Kidney (tissue), 13 donors: ENCODE measurements at regions not wholly inside any gene's neighbourhood (a gene's known extent, or its start where the extent isn't known, plus 50 kb on each side); places are given as distances from the start of the nearest gene placed in this dataset.

Experiments
- DNase-seq, 5 donors: peaks; one replicate each; pipeline ENCODE4 v3.0.0-alpha.2; 2013 to 2020
- FAIRE-seq: peaks from 2 replicates; lab custom pipeline; 2012; peaks lifted over from hg19 to GRCh38; lab: Jason Lieb, UNC
- H3K27ac ChIP-seq, 2 donors: one replicate each; pipeline ENCODE4 v1.7.0; 2013; ENCODE audit warnings: low read depth in 2 of 2, low read length in 2 of 2, inconsistent platforms in 1 of 2
- H3K27me3 ChIP-seq: one replicate; pipeline ENCODE4 v1.7.1; 2013; ENCODE audit warnings: low read length, inconsistent platforms; ENCODE audit not compliant: control insufficient read depth, insufficient read depth
- H3K36me3 ChIP-seq, 3 donors: one replicate each; pipeline versions ENCODE4 v1.7.0 to v1.7.1; 2013; ENCODE audit warnings: low read length in 3 of 3, control low read depth in 1 of 3, inconsistent platforms in 1 of 3; ENCODE audit not compliant: insufficient read depth in 3 of 3, control insufficient read depth in 2 of 3
- H3K4me1 ChIP-seq, 3 donors: one replicate each; pipeline versions ENCODE4 v1.7.0 to v1.7.1; 2013; ENCODE audit warnings: low read length in 3 of 3, inconsistent platforms in 1 of 3, low read depth in 1 of 3; ENCODE audit not compliant: control insufficient read depth in 2 of 3, insufficient read depth in 2 of 3
- H3K4me3 ChIP-seq, 3 donors: one replicate each; pipeline versions ENCODE4 v1.7.0 to v1.8.1; 2013; ENCODE audit warnings: low read length in 3 of 3, control low read depth in 1 of 3, inconsistent platforms in 1 of 3
- H3K9ac ChIP-seq, 3 donors: one replicate each; pipeline versions ENCODE4 v1.7.0 to v1.7.1; 2013; ENCODE audit warnings: low read length in 3 of 3, control low read depth in 1 of 3, inconsistent platforms in 1 of 3
- H3K9me3 ChIP-seq, 3 donors: one replicate each; pipeline versions ENCODE4 v1.7.0 to v1.7.1; 2013; ENCODE audit warnings: low read length in 3 of 3, control low read depth in 1 of 3, inconsistent platforms in 1 of 3; ENCODE audit not compliant: control insufficient read depth in 2 of 3, insufficient read depth in 1 of 3
- CTCF ChIP-seq: IDR thresholded peaks from 3 replicates; pipeline ENCODE4 v1.5.1; 2012; ENCODE audit warnings: mild to moderate bottlenecking, moderate library complexity, borderline replicate concordance; ENCODE audit not compliant: insufficient read depth; ENCODE audit errors: extremely low read depth
- intact Hi-C: fragments of 100-400 bp; cut with DNase I; formaldehyde crosslinking; loops from one replicate; pipeline ENCODE4 v1.11.1; 2022
- donor health status: control.
- donor health status: control.
- donor health status: control.
- donor health status: control.
- donor health status: control.
- donor health status: DM: yes; HTN: yes; CAD: no.
- donor health status: Normal renal cell carcinoma (clear cell type).

GRCh38 chr15:69666921-69667811 lies 214.5 kb downstream of the RPLP1 start:
- DNase-seq (peak in 1 of 5 donors; percentile 72), FAIRE-seq (no peak)
- no peak overlapping the region for H3K27ac ChIP-seq
- H3K4me3 ChIP-seq: no peak overlapping the region
- H3K9ac ChIP-seq: no peak overlapping the region
- H3K27me3 ChIP-seq: no peaks in the 10 kb centered on the region
- no peaks in the 10 kb centered on the region for H3K9me3 ChIP-seq
- intact Hi-C loops: no loop called here
- no peaks in the 10 kb centered on the region for H3K36me3 ChIP-seq
- H3K4me1 ChIP-seq: peaks cover 0 to 3% (median 0%) of the 10 kb centered on the region in 3 donors
- TF ChIP-seq CTCF: no peak

GRCh38 chr15:69668039-69668705 lies 215.6 kb downstream of the RPLP1 start:
- H3K27me3 ChIP-seq: no peaks in the 10 kb centered on the region
- no peak overlapping the region for H3K9ac ChIP-seq
- H3K4me3 ChIP-seq: no peak overlapping the region
- FAIRE-seq (no peak), DNase-seq (no peak)
- H3K36me3 ChIP-seq: no peaks in the 10 kb centered on the region
- intact Hi-C loops: no loop called here
- TF ChIP-seq CTCF: no peak
- no peak overlapping the region for H3K27ac ChIP-seq
- peaks cover 0 to 3% (median 0%) of the 10 kb centered on the region in 3 donors for H3K4me1 ChIP-seq
- no peaks in the 10 kb centered on the region for H3K9me3 ChIP-seq

- no peaks in the 10 kb centered on the region for H3K9me3 ChIP-seq
- no peak for TF ChIP-seq CTCF
- H3K36me3 ChIP-seq: no peaks in the 10 kb centered on the region
- FAIRE-seq (no peak), DNase-seq (no peak)
- intact Hi-C loops: no loop called here
- no peaks in the 10 kb centered on the region for H3K27me3 ChIP-seq
- H3K27ac ChIP-seq: no peak overlapping the region
- peaks cover 0 to 3% (median 0%) of the 10 kb centered on the region in 3 donors for H3K4me1 ChIP-seq
- no peak overlapping the region for H3K9ac ChIP-seq
- no peak overlapping the region for H3K4me3 ChIP-seq
These were observed 216.3 kb downstream of the RPLP1 start for GRCh38 chr15:69668963-69669362.
